Motor neuron (in vitro differentiated cells): ENCODE measurements at regions not wholly inside any gene's neighbourhood (a gene's known extent, or its start where the extent isn't known, plus 50 kb on each side); places are given as distances from the start of the nearest gene placed in this dataset.
A peak's percentile ranks its signal among the peaks of the same experiment; 100 is the strongest.
"Not testable (repeated sequence)": the region's sequence is repeated elsewhere in the genome, so short reads cannot be mapped to it uniquely, and the experiment has no call there.

Source experiments
- ATAC-seq, 8 experiments: fragments of 200-7000 bp; cut with Tn5 transposase; replicated peaks in 6 of 8; 2 replicates each; pipeline ENCODE4 v1.8.0; 2021; ENCODE audit warnings: mild to moderate bottlenecking in 8 of 8, moderate library complexity in 8 of 8
- H3K27ac ChIP-seq, 2 donors: fragments of 250-450 bp; sonication (Bioruptor Pico); 2 replicates each; pipeline ENCODE4 v1.9.0; 2021; ENCODE audit warnings: antibody characterized with exemption in 2 of 2, mild to moderate bottlenecking in 2 of 2, moderate library complexity in 1 of 2
- H3K4me1 ChIP-seq, 2 donors: fragments of 250-450 bp; sonication (Bioruptor Pico); replicated peaks in 1 of 2; 2 replicates each; pipeline ENCODE4 v1.6.1; 2021; ENCODE audit warnings: antibody characterized with exemption in 2 of 2, mild to moderate bottlenecking in 2 of 2, moderate library complexity in 1 of 2
- H3K4me3 ChIP-seq, 5 donors: fragments of 250-450 bp; sonication (Bioruptor Pico); 2 replicates each; pipeline ENCODE4 v1.9.0; 2021; ENCODE audit warnings: antibody characterized with exemption in 5 of 5, mild to moderate bottlenecking in 5 of 5, moderate library complexity in 4 of 5
- WGBS, 10 experiments: fragments of 450-650 bp; shearing (Covaris generic); methylation state at CpG; one replicate each; pipeline ENCODE4 v1.0.0; 2022; 5-methylcytosine and 5-hydroxymethylcytosine counted together
- in situ Hi-C, 9 experiments: fragments of 400-800 bp; cut with MboI; loops; one replicate each; pipeline ENCODE4 v1.15.0; 2021; ENCODE audit warnings: low sequenced_read_pairs in 9 of 9, low pct_unique_long_range_greater_than_20kb in 2 of 9; ENCODE audit not compliant: unreplicated experiment in 9 of 9

DNA sequence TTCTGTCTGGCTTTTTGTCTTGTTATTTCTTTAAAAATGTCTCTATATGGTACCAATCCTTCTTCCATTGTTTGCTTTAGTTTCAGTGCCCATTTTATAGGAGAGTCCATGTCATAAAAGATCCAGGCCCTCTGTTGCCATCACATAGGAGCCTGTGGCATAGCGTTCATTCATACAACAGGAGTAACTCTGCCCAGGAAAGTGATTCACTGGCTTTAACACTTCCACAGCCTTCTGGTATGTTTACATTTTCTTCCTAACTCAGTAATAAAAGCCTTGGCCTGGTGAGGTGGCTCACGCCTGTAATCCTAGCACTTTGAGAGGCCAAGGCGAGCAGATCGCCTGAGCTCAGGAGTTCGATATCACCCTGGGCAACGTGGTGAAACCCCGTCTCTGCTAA, 519.3 kb upstream of the PTGER4 start:
- Histone ChIP-seq H3K4me1 (no peaks in the 10 kb centered on the region), H3K4me3 (no peak overlapping the region), H3K27ac (no peak overlapping the region)
- in situ Hi-C loops = no loop called here
- WGBS, 10 experiments = 83 to 100% (median 93%) methylated on average over 1 to 6 of the region's 7 CpGs; no CpG with 5 or more reads in 1 of the 10 experiments
- ATAC-seq = no peak

- no peaks in the 10 kb centered on the region for H3K4me1 ChIP-seq
- peak in 1 of 8 experiments; percentile 45 for ATAC-seq
- in situ Hi-C loops = no loop called here
- no peak overlapping the region for H3K27ac ChIP-seq
- WGBS, 10 experiments = 50 to 100% (median 94%) methylated on average over 1 of the region's 1 CpG; no CpG with 5 or more reads in 2 of the 10 experiments
- H3K4me3 ChIP-seq = no peak overlapping the region
Measured at GRCh38 chr5:40154194-40154593, 525.5 kb upstream of the PTGER4 start.

DNA sequence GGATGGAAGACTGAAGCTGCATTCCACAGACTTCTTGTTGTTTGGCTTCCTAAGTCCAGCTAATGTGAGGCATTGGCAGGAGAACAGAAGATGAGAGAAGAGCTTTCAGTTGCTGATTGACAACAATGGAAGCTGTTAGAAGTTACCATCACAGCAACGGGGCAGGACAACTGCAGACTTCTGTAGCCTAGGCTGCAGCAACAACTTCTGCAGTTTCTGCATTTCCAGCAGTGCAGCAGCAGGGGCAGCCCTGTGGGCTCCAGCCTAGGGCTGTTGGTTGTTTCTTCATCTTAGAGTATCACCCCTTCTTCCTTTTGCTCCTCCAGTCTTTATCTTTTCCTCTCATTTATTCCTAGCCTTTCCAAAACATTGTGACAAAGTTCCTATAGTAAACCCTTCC, 528.8 kb upstream of the PTGER4 start:
- Histone ChIP-seq H3K27ac (no peak overlapping the region), H3K4me1 (peaks cover 2 to 18% of the 10 kb centered on the region in 2 donors), H3K4me3 (no peak overlapping the region)
- in situ Hi-C loops = no loop called here
- 0 to 38% (median 27%) methylated on average over 1 of the region's 1 CpG; no CpG with 5 or more reads in 5 of the 10 experiments for WGBS, 10 experiments
- ATAC-seq = peak in 1 of 8 experiments; percentile 47

DNA sequence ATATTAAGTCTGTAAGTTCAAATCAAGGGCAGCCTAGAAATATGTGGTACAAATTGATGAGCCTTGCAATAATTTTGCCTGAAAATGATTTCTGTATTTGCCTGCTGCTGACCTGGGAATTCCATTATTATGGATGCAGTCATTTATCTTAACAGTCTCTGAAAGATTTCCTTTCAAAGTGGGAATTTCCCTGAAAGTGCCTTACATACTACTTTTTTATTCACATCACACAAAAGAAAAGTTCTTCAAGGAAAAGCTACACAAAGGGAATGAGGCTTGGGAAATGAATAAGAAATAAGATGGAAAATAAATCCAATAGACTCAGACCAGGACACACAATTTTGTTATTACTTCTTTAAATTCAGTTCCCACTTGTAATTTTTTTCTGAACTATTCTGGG, 537.8 kb upstream of the PTGER4 start:
- in situ Hi-C loops = no loop called here
- H3K27ac ChIP-seq = no peak overlapping the region
- ATAC-seq = peak in 1 of 8 experiments; percentile 71
- H3K4me1 ChIP-seq = peaks cover 11 to 45% of the 10 kb centered on the region in 2 donors
- H3K4me3 ChIP-seq = no peak overlapping the region

DNA sequence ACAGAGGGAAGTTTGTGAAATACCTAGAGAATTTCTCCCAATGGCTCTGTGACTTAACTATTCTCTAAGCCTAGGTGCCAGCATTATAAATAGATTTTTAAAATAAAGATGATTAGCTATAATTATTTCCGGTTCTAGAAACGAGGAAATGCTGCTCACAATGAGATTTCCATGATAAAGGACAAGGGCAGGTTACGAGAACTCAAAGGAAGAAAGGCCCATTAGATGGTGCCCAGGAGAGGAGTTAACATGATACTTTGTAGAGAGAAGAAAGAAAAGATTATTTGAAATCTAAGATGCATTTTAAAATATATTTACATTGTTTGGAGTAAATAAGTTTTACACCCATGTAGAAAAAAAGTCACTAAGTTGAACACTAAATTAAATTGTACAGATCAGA, 538.3 kb upstream of the PTGER4 start:
- no peak overlapping the region for H3K27ac ChIP-seq
- no peak overlapping the region for H3K4me3 ChIP-seq
- no peak for ATAC-seq
- H3K4me1 ChIP-seq = peaks cover 11 to 41% of the 10 kb centered on the region in 2 donors
- 6 to 100% (median 40%) methylated on average over 1 to 3 of the region's 3 CpGs for WGBS, 10 experiments
- in situ Hi-C loops = no loop called here

DNA sequence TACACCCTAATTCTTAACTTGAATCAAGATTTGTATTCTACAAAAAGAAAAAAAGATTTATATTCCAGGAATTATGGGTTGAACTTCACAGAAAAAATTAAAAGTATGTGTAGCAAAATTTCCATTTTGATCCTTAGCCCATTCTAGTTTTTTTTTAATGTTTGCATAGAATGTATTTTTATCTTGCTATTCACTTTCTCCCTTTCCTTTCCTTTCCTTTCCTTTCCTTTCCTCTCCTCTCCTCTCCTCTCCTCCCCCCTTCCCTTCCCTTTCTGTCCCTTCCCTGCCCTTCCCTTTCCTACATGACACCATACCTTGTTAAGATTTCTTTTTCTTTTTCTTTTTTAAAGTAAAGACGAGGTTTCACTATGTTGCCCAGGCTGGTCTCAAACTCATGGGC, 542.5 kb upstream of the PTGER4 start:
- in situ Hi-C loops = no loop called here
- WGBS, 10 experiments = 14 to 100% (median 60%) methylated on average over 1 of the region's 1 CpG; no CpG with 5 or more reads in 1 of the 10 experiments
- no peak for ATAC-seq
- Histone ChIP-seq H3K4me3 (no peak overlapping the region), H3K4me1 (peaks cover 6 to 17% of the 10 kb centered on the region in 2 donors), H3K27ac (no peak overlapping the region)

DNA sequence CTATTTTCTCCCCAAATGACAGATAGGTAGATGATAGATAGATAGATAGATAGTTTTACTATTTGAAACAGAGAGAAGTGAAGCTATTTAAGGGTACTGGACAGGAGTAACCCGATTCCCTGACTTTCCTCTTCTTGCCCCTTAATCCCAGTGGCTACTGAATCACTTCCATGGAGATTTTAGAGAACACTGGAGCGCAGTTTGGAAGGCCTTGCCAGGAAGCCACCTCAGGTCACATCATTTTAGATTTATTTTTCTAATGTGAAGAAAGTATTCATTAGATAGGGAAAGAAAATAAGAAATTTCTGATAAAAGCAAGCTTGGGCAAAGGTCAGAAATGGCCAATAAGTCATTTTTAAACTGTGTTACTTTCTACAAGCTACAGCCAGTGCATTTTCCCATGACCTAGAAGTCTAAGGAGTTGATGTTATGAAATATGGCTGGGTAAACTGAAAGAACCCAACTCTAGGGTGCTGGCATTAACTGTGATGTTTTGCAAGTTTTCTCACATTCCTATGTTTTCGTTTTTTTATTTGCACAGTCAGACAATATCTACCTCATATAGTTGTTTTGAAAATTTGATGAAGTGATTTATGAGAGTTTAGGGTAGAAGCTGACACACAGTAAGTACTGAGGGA, 544.7 kb upstream of the PTGER4 start:
- no peak overlapping the region for H3K4me3 ChIP-seq
- H3K4me1 ChIP-seq = no peaks in the 10 kb centered on the region
- in situ Hi-C loops = no loop called here
- ATAC-seq = no peak
- 0 to 100% (median 75%) methylated on average over 1 to 3 of the region's 3 CpGs for WGBS, 10 experiments
- no peak overlapping the region for H3K27ac ChIP-seq

GRCh38 chr5:40124367-40124766, 555.3 kb upstream of the PTGER4 start:
- no peak for ATAC-seq
- H3K4me1 ChIP-seq = no peaks in the 10 kb centered on the region
- in situ Hi-C loops = no loop called here
- H3K27ac ChIP-seq = no peak overlapping the region
- WGBS, 10 experiments = 18 to 58% (median 31%) methylated on average over 2 of the region's 2 CpGs
- H3K4me3 ChIP-seq = no peak overlapping the region

GRCh38 chr5:40121236-40121635, 558.5 kb upstream of the PTGER4 start:
- Histone ChIP-seq H3K27ac (no peak overlapping the region), H3K4me3 (no peak overlapping the region), H3K4me1 (no peaks in the 10 kb centered on the region)
- in situ Hi-C loops = no loop called here
- WGBS, 10 experiments = 0 to 100% (median 83%) methylated on average over 1 of the region's 1 CpG; no CpG with 5 or more reads in 5 of the 10 experiments
- ATAC-seq = no peak

GRCh38 chr5:40112875-40113274, 566.8 kb upstream of the PTGER4 start:
- ATAC-seq = no peak
- Histone ChIP-seq H3K4me3 (no peak overlapping the region), H3K4me1 (no peaks in the 10 kb centered on the region), H3K27ac (no peak overlapping the region)
- in situ Hi-C loops = no loop called here

DNA sequence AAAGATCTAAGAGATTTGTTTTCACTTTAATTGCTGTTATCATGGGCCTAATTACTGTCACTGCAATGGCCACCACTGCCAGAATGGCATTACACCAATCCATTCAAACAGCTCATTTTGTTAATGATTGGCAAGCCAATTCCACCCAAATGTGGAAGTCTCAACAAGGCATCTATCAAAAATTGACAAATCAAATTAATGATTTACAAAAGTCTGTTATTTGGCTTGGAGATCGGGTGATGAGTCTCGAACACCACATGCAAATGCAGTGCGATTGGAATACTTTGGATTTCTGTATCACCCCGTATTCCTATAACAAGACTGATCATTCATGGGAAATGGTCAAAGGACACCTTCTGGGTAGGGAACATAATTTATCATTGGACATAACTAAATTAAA, 568.7 kb upstream of the PTGER4 start:
- WGBS, 10 experiments = 72 to 96% (median 84%) methylated on average over 1 to 4 of the region's 4 CpGs; no CpG with 5 or more reads in 4 of the 10 experiments
- in situ Hi-C loops, H3K27ac ChIP-seq, H3K4me1 ChIP-seq, ATAC-seq, H3K4me3 ChIP-seq: not testable (repeated sequence)

- WGBS, 10 experiments = 0 to 100% (median 83%) methylated on average over 1 to 3 of the region's 3 CpGs; no CpG with 5 or more reads in 2 of the 10 experiments
- in situ Hi-C loops, H3K4me3 ChIP-seq, H3K4me1 ChIP-seq, ATAC-seq, H3K27ac ChIP-seq: not testable (repeated sequence)
Measured at GRCh38 chr5:40108764-40109390, 570.8 kb upstream of the PTGER4 start.

DNA sequence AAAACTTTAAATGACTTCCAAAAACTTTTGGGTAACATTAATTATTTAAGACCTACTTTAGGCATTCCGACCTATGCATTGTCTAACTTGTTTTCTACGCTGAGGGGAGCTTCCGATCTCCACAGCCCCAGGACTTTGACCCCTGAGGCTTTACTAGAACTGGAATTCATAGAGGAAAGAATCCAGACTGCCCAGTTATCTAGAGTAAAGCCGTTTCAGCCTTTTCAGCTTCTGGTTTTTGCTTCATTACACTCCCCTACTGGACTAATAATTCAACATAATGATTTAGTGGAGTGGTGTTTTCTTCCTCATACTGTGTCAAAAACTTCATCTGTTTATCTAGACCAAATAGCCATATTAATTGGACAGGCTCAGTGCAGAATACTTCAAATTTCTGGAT, 571.9 kb upstream of the PTGER4 start:
- H3K27ac ChIP-seq, H3K4me3 ChIP-seq, ATAC-seq, in situ Hi-C loops, H3K4me1 ChIP-seq: not testable (repeated sequence)
- WGBS, 10 experiments = 20 to 88% (median 67%) methylated on average over 1 to 4 of the region's 4 CpGs; no CpG with 5 or more reads in 3 of the 10 experiments

DNA sequence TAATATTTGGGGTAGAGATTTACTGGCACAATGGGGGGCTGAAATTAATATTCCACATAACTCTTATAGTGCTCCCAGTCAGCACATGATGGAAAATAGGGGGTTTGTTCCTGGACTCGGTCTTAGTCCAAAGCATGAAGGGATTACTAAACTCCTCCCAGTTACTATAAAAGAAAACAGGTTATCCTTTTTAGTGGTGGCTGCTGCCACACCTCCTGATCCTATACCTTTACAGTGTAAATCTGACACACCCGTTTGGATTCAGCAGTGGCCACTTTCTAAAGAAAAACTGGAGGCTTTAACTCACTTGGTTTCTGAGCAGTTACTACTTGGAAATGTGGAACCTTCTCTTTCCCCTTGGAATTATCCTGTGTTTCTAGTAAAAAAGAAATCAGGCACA, 572.9 kb upstream of the PTGER4 start:
- Histone ChIP-seq H3K27ac (no peak overlapping the region), H3K4me1 (no peaks in the 10 kb centered on the region), H3K4me3 (no peak overlapping the region)
- ATAC-seq = no peak
- in situ Hi-C loops = no loop called here
- WGBS, 10 experiments = 0 to 100% (median 82%) methylated on average over 1 to 2 of the region's 2 CpGs; no CpG with 5 or more reads in 3 of the 10 experiments
